Type B pancreatic cell (in vitro differentiated cells): ENCODE measurements at regions not wholly inside any gene's neighbourhood (a gene's known extent, or its start where the extent isn't known, plus 50 kb on each side); places are given as distances from the start of the nearest gene placed in this dataset.

Source experiments
- DNase-seq: peaks from one replicate; pipeline ENCODE4 v3.0.0; 2021; ENCODE audit warnings: mixed read lengths; ENCODE audit not compliant: unreplicated experiment; ENCODE audit errors: extremely low spot score
- H3K27ac Mint-ChIP-seq: 2 replicates; pipeline ENCODE4 v1.8.0; 2021; ENCODE audit warnings: mild to moderate bottlenecking, mixed read lengths
- H3K27me3 Mint-ChIP-seq: 2 replicates; pipeline ENCODE4 v1.8.0; 2021; ENCODE audit warnings: mixed read lengths
- H3K36me3 Mint-ChIP-seq: 2 replicates; pipeline ENCODE4 v1.8.0; 2021; ENCODE audit warnings: mixed read lengths
- H3K4me1 Mint-ChIP-seq: one replicate; pipeline ENCODE4 v1.8.0; 2021; ENCODE audit warnings: mixed read lengths; ENCODE audit not compliant: unreplicated experiment
- H3K4me3 Mint-ChIP-seq: 2 replicates; pipeline ENCODE4 v1.8.0; 2021; ENCODE audit warnings: mild to moderate bottlenecking, mixed read lengths
- H3K9me3 Mint-ChIP-seq: 2 replicates; pipeline ENCODE4 v1.8.0; 2021; ENCODE audit warnings: mixed read lengths
- CTCF ChIP-seq: fragments of 200-600 bp; sonication (generic); conservative IDR thresholded peaks from 2 replicates; pipeline ENCODE4 v1.5.0; 2021; ENCODE audit warnings: antibody characterized with exemption, mild to moderate bottlenecking

- H3K4me3 Mint-ChIP-seq, result no peak overlapping the region
- DNase-seq, result no peak
- H3K36me3 Mint-ChIP-seq, result no peaks in the 10 kb centered on the region
- TF ChIP-seq CTCF, result no peak
- peaks cover 3% of the 10 kb centered on the region for H3K4me1 Mint-ChIP-seq
- H3K9me3 Mint-ChIP-seq, result peaks cover 4% of the 10 kb centered on the region
- no peak overlapping the region for H3K27ac Mint-ChIP-seq
- H3K27me3 Mint-ChIP-seq, result peaks cover 4% of the 10 kb centered on the region
Observed at GRCh38 chr10:8310930-8311329, 256.4 kb downstream of the GATA3 start.

GRCh38 chr10:8311526-8312070, 257.1 kb downstream of the GATA3 start:
- no peaks in the 10 kb centered on the region for H3K36me3 Mint-ChIP-seq
- H3K4me3 Mint-ChIP-seq, result no peak overlapping the region
- H3K9me3 Mint-ChIP-seq, result peaks cover 11% of the 10 kb centered on the region
- TF ChIP-seq CTCF, result no peak
- H3K27me3 Mint-ChIP-seq, result no peaks in the 10 kb centered on the region
- H3K27ac Mint-ChIP-seq, result no peak overlapping the region
- DNase-seq, result no peak
- H3K4me1 Mint-ChIP-seq, result peaks cover 5% of the 10 kb centered on the region

- no peak for TF ChIP-seq CTCF
- Mint-ChIP-seq H3K4me3 (no peak overlapping the region), H3K36me3 (no peaks in the 10 kb centered on the region), H3K9me3 (peaks cover 12% of the 10 kb centered on the region), H3K27ac (no peak overlapping the region), H3K4me1 (peaks cover 5% of the 10 kb centered on the region), H3K27me3 (no peaks in the 10 kb centered on the region)
- DNase-seq, result no peak
Observed at GRCh38 chr10:8312079-8312478, 257.6 kb downstream of the GATA3 start.

- H3K36me3 Mint-ChIP-seq, result no peaks in the 10 kb centered on the region
- peaks cover 5% of the 10 kb centered on the region for H3K4me1 Mint-ChIP-seq
- no peaks in the 10 kb centered on the region for H3K27me3 Mint-ChIP-seq
- no peak overlapping the region for H3K4me3 Mint-ChIP-seq
- no peak for DNase-seq
- TF ChIP-seq CTCF, result no peak
- no peak overlapping the region for H3K27ac Mint-ChIP-seq
- peaks cover 12% of the 10 kb centered on the region for H3K9me3 Mint-ChIP-seq
Observed at GRCh38 chr10:8312781-8313180, 258.3 kb downstream of the GATA3 start.

- peak overlapping the region; percentile 57 for H3K27ac Mint-ChIP-seq
- H3K36me3 Mint-ChIP-seq, result no peaks in the 10 kb centered on the region
- H3K4me1 Mint-ChIP-seq, result peaks cover 5% of the 10 kb centered on the region
- peak overlapping the region; percentile 9 for H3K4me3 Mint-ChIP-seq
- peaks cover 12% of the 10 kb centered on the region for H3K9me3 Mint-ChIP-seq
- H3K27me3 Mint-ChIP-seq, result no peaks in the 10 kb centered on the region
- TF ChIP-seq CTCF, result no peak
- no peak for DNase-seq
Observed at GRCh38 chr10:8314486-8314885, 260.0 kb downstream of the GATA3 start.

- TF ChIP-seq CTCF, result no peak
- no peak for DNase-seq
- H3K36me3 Mint-ChIP-seq, result no peaks in the 10 kb centered on the region
- H3K27ac Mint-ChIP-seq, result peak overlapping the region; percentile 68
- H3K27me3 Mint-ChIP-seq, result no peaks in the 10 kb centered on the region
- H3K9me3 Mint-ChIP-seq, result peaks cover 12% of the 10 kb centered on the region
- no peak overlapping the region for H3K4me3 Mint-ChIP-seq
- H3K4me1 Mint-ChIP-seq, result peaks cover 5% of the 10 kb centered on the region
Observed at GRCh38 chr10:8315619-8316021, 261.1 kb downstream of the GATA3 start.
